Mononuclear cell (primary cell): ENCODE measurements at regions not wholly inside any gene's neighbourhood (a gene's known extent, or its start where the extent isn't known, plus 50 kb on each side); places are given as distances from the start of the nearest gene placed in this dataset.

Source experiments
- H3K27me3 ChIP-seq: 2 replicates; pipeline ENCODE4 v1.6.0; 2011; ENCODE audit warnings: low read length, control low read depth; ENCODE audit not compliant: insufficient read depth
- H3K4me1 ChIP-seq: 2 replicates; pipeline ENCODE4 v1.5.1; 2011; ENCODE audit warnings: mild to moderate bottlenecking, low read length, control low read depth; ENCODE audit not compliant: insufficient read depth
- H3K4me3 ChIP-seq: 2 replicates; pipeline ENCODE4 v1.5.1; 2011; ENCODE audit warnings: mild to moderate bottlenecking, low read length, moderate library complexity
- H3K9me3 ChIP-seq: 2 replicates; pipeline ENCODE4 v1.5.1; 2011; ENCODE audit warnings: low read depth, mild to moderate bottlenecking, control low read depth, low read length

- H3K9me3 ChIP-seq: no peaks in the 10 kb centered on the region
- no peak overlapping the region for H3K4me3 ChIP-seq
- no peaks in the 10 kb centered on the region for H3K4me1 ChIP-seq
- no peaks in the 10 kb centered on the region for H3K27me3 ChIP-seq
Measured at GRCh38 chr20:22394583-22394982, 189.8 kb downstream of the FOXA2 start.

GRCh38 chr20:22390543-22390903, 193.8 kb downstream of the FOXA2 start:
- no peaks in the 10 kb centered on the region for H3K9me3 ChIP-seq
- no peak overlapping the region for H3K4me3 ChIP-seq
- H3K4me1 ChIP-seq: no peaks in the 10 kb centered on the region
- no peaks in the 10 kb centered on the region for H3K27me3 ChIP-seq

- Histone ChIP-seq H3K4me1 (no peaks in the 10 kb centered on the region), H3K9me3 (no peaks in the 10 kb centered on the region), H3K4me3 (no peak overlapping the region), H3K27me3 (no peaks in the 10 kb centered on the region)
Measured at GRCh38 chr20:22389836-22390542, 194.4 kb downstream of the FOXA2 start.

- Histone ChIP-seq H3K4me3 (no peak overlapping the region), H3K9me3 (no peaks in the 10 kb centered on the region), H3K27me3 (no peaks in the 10 kb centered on the region), H3K4me1 (no peaks in the 10 kb centered on the region)
Measured at GRCh38 chr20:22387452-22387851, 196.9 kb downstream of the FOXA2 start.

GRCh38 chr20:22386306-22386623, 198.1 kb downstream of the FOXA2 start:
- H3K9me3 ChIP-seq: no peaks in the 10 kb centered on the region
- H3K4me3 ChIP-seq: no peak overlapping the region
- H3K4me1 ChIP-seq: no peaks in the 10 kb centered on the region
- no peaks in the 10 kb centered on the region for H3K27me3 ChIP-seq

- no peaks in the 10 kb centered on the region for H3K27me3 ChIP-seq
- no peaks in the 10 kb centered on the region for H3K9me3 ChIP-seq
- no peak overlapping the region for H3K4me3 ChIP-seq
- H3K4me1 ChIP-seq: no peaks in the 10 kb centered on the region
Measured at GRCh38 chr20:22385602-22386305, 198.6 kb downstream of the FOXA2 start.

- H3K4me3 ChIP-seq: no peak overlapping the region
- no peaks in the 10 kb centered on the region for H3K27me3 ChIP-seq
- H3K9me3 ChIP-seq: no peaks in the 10 kb centered on the region
- H3K4me1 ChIP-seq: no peaks in the 10 kb centered on the region
Measured at GRCh38 chr20:22384978-22385377, 199.4 kb downstream of the FOXA2 start.

GRCh38 chr20:22383156-22383555, 201.2 kb downstream of the FOXA2 start:
- Histone ChIP-seq H3K4me3 (no peak overlapping the region), H3K9me3 (no peaks in the 10 kb centered on the region), H3K4me1 (no peaks in the 10 kb centered on the region), H3K27me3 (no peaks in the 10 kb centered on the region)

GRCh38 chr20:22382742-22383141, 201.6 kb downstream of the FOXA2 start:
- no peaks in the 10 kb centered on the region for H3K4me1 ChIP-seq
- no peak overlapping the region for H3K4me3 ChIP-seq
- no peaks in the 10 kb centered on the region for H3K27me3 ChIP-seq
- no peaks in the 10 kb centered on the region for H3K9me3 ChIP-seq

- Histone ChIP-seq H3K4me3 (no peak overlapping the region), H3K27me3 (no peaks in the 10 kb centered on the region), H3K4me1 (no peaks in the 10 kb centered on the region), H3K9me3 (no peaks in the 10 kb centered on the region)
Measured at GRCh38 chr20:22381812-22382416, 202.5 kb downstream of the FOXA2 start.

GRCh38 chr20:22379472-22379871, 204.9 kb downstream of the FOXA2 start:
- Histone ChIP-seq H3K27me3 (no peaks in the 10 kb centered on the region), H3K9me3 (no peaks in the 10 kb centered on the region), H3K4me3 (no peak overlapping the region), H3K4me1 (no peaks in the 10 kb centered on the region)

- no peak overlapping the region for H3K4me3 ChIP-seq
- H3K4me1 ChIP-seq: peaks cover 17% of the 10 kb centered on the region
- no peaks in the 10 kb centered on the region for H3K27me3 ChIP-seq
- no peaks in the 10 kb centered on the region for H3K9me3 ChIP-seq
Measured at GRCh38 chr20:22374678-22375590, 209.4 kb downstream of the FOXA2 start.

- H3K27me3 ChIP-seq: no peaks in the 10 kb centered on the region
Measured at GRCh38 chr20:22374066-22374465, 210.3 kb downstream of the FOXA2 start.

GRCh38 chr20:22373164-22373895, 211.0 kb downstream of the FOXA2 start:
- Histone ChIP-seq H3K9me3 (no peaks in the 10 kb centered on the region), H3K27me3 (no peaks in the 10 kb centered on the region), H3K4me3 (no peak overlapping the region), H3K4me1 (peaks cover 19% of the 10 kb centered on the region)

More at GRCh38 chr20:22374066-22374465, 210.3 kb downstream of the FOXA2 start:
- Histone ChIP-seq H3K4me3 (no peak overlapping the region), H3K4me1 (peaks cover 17% of the 10 kb centered on the region), H3K9me3 (no peaks in the 10 kb centered on the region)
